B cell (primary cell): ENCODE measurements at regions not wholly inside any gene's neighbourhood (a gene's known extent, or its start where the extent isn't known, plus 50 kb on each side); places are given as distances from the start of the nearest gene placed in this dataset.

ENCODE experiments used
- ATAC-seq: fragments of 200-7000 bp; cut with Tn5 transposase; one replicate; pipeline ENCODE4 v1.10.0; 2021; ENCODE audit warnings: low read depth, mild to moderate bottlenecking, moderate number of reproducible peaks, moderate library complexity
- CTCF ChIA-PET: fragments of 350-600 bp; sonication (Branson Sonifier 250); formaldehyde crosslinking; loops from one replicate; lab custom pipeline; 2021; ENCODE audit warnings: antibody characterized with exemption, inconsistent platforms; lab: Charles Lee
- POLR2A ChIA-PET: fragments of 350-600 bp; sonication (Branson Sonifier 250); formaldehyde crosslinking; loops from one replicate; lab custom pipeline; 2021; ENCODE audit warnings: antibody characterized with exemption; lab: Charles Lee
- DNase-seq: peaks from one replicate; pipeline ENCODE4 v3.0.0; 2013
- H2AFZ ChIP-seq: 2 replicates; pipeline ENCODE4 v1.6.1; 2012; ENCODE audit warnings: mild to moderate bottlenecking, low read depth, low read length; ENCODE audit not compliant: insufficient read depth, poor library complexity, severe bottlenecking
- H3K27ac ChIP-seq, 2 donors: 1 replicate in 1 of 2; 2 replicates in 1 of 2; pipeline ENCODE4 v1.5.1; 2012 to 2013; ENCODE audit warnings: low read length in 2 of 2, mild to moderate bottlenecking in 2 of 2, moderate library complexity in 1 of 2
- H3K27me3 ChIP-seq, 4 experiments: fragments of 200-600 bp in 1 of 4; sonication (generic) in 1 of 4; replicated peaks in 1 of 4; 1 replicate in 2 of 4; 2 replicates in 2 of 4; pipeline versions ENCODE4 v1.6.1 to v1.7.0; 2013 to 2016; ENCODE audit warnings: low read length in 3 of 4, mild to moderate bottlenecking in 2 of 4, mixed read lengths in 1 of 4, moderate library complexity in 1 of 4; ENCODE audit not compliant: insufficient read depth in 4 of 4, control insufficient read depth in 3 of 4; ENCODE audit errors: control extremely low read depth in 1 of 4
- H3K36me3 ChIP-seq, 2 experiments: replicated peaks in 1 of 2; 1 replicate in 1 of 2; 2 replicates in 1 of 2; pipeline versions ENCODE4 v1.6.1 to v1.7.1; 2013; ENCODE audit warnings: low read length in 1 of 2; ENCODE audit not compliant: insufficient read depth in 2 of 2, control insufficient read depth in 1 of 2; ENCODE audit errors: control extremely low read depth in 1 of 2, extremely low read depth in 1 of 2
- H3K4me1 ChIP-seq, 2 donors: fragments of 200-600 bp in 1 of 2; sonication (generic) in 1 of 2; 1 replicate in 1 of 2; 2 replicates in 1 of 2; pipeline versions ENCODE4 v1.5.1 to v1.6.1; 2013 to 2017; ENCODE audit warnings: low read length in 2 of 2; ENCODE audit not compliant: control insufficient read depth in 2 of 2, insufficient read depth in 2 of 2
- H3K4me2 ChIP-seq: replicated peaks from 2 replicates; pipeline ENCODE3; 2012; ENCODE audit warnings: mild to moderate bottlenecking, low read depth, low read length; ENCODE audit not compliant: poor library complexity, severe bottlenecking
- H3K4me3 ChIP-seq, 5 experiments: fragments of 200-600 bp in 1 of 5; sonication (generic) in 1 of 5; 1 replicate in 3 of 5; 2 replicates in 2 of 5; pipeline versions ENCODE4 v1.5.1 to v1.7.0; 2011 to 2016; ENCODE audit warnings: low read length in 4 of 5, mild to moderate bottlenecking in 4 of 5, low read depth in 2 of 5, control low read depth in 1 of 5, moderate library complexity in 1 of 5; ENCODE audit not compliant: insufficient read depth in 1 of 5; ENCODE audit errors: control extremely low read depth in 1 of 5, extremely low read depth in 1 of 5
- H3K79me2 ChIP-seq: fragments of 200-600 bp; sonication (generic); one replicate; pipeline ENCODE4 v1.6.0; 2016; ENCODE audit warnings: low read length; ENCODE audit not compliant: control insufficient read depth, insufficient read depth
- H3K9ac ChIP-seq: fragments of 200-600 bp; sonication (generic); 2 replicates; pipeline ENCODE4 v1.6.1; 2017; ENCODE audit warnings: mild to moderate bottlenecking, low read length, moderate library complexity
- H3K9me3 ChIP-seq, 3 donors: one replicate each; pipeline versions ENCODE4 v1.6.1 to v1.7.1; 2013; ENCODE audit warnings: low read length in 2 of 3; ENCODE audit not compliant: control insufficient read depth in 2 of 3, insufficient read depth in 1 of 3; ENCODE audit errors: control extremely low read depth in 1 of 3
- H4K20me1 ChIP-seq: 2 replicates; pipeline ENCODE4 v1.6.0; 2012; ENCODE audit warnings: mild to moderate bottlenecking, low read length; ENCODE audit not compliant: insufficient read depth, control insufficient read depth, poor library complexity, severe bottlenecking
- H3K27ac Mint-ChIP-seq: one replicate; pipeline ENCODE4 v1.8.0; 2021; ENCODE audit warnings: mixed read lengths
- H3K27me3 Mint-ChIP-seq: one replicate; pipeline ENCODE4 v1.8.0; 2021; ENCODE audit warnings: mixed read lengths
- H3K4me1 Mint-ChIP-seq: one replicate; pipeline ENCODE4 v1.8.0; 2021; ENCODE audit warnings: mixed read lengths
- H3K4me3 Mint-ChIP-seq: one replicate; pipeline ENCODE4 v1.8.0; 2021; ENCODE audit warnings: mixed read lengths
- H3K9me3 Mint-ChIP-seq: one replicate; pipeline ENCODE4 v1.8.0; 2022; ENCODE audit warnings: mixed read lengths; ENCODE audit not compliant: insufficient read depth
- CTCF ChIP-seq: fragments of 200-600 bp; IDR thresholded peaks from one replicate; pipeline ENCODE4 v1.8.0; 2022; ENCODE audit warnings: antibody characterized with exemption, mild to moderate bottlenecking
- EZH2 ChIP-seq: IDR thresholded peaks from 2 replicates; pipeline ENCODE4 v1.6.1; 2012; ENCODE audit warnings: borderline replicate concordance, low read depth, mild to moderate bottlenecking, moderate library complexity, low read length; ENCODE audit not compliant: insufficient read depth, poor library complexity, severe bottlenecking
- WGBS: methylation state at CpG from one replicate; pipeline ENCODE4 v1.1.5; 2013; ENCODE audit warnings: missing lambda C conversion rate; ENCODE audit not compliant: insufficient coverage; 5-methylcytosine and 5-hydroxymethylcytosine counted together
- intact Hi-C: fragments of 100-400 bp; cut with micrococcal nuclease; formaldehyde crosslinking; loops from one replicate; pipeline ENCODE4 v1.10.0; 2022

GRCh38 chr1:56395776-56396175, 183.6 kb downstream of the PLPP3 start:
- Histone ChIP-seq H3K4me1 (peaks cover 5 to 6% of the 10 kb centered on the region in 2 donors), H3K4me3 (no peak overlapping the region), H3K9me3 (no peaks in the 10 kb centered on the region), H2AFZ (no peak overlapping the region), H3K9ac (no peak overlapping the region), H3K36me3 (no peaks in the 10 kb centered on the region), H4K20me1 (no peaks in the 10 kb centered on the region), H3K27me3 (no peaks in the 10 kb centered on the region), H3K27ac (no peak overlapping the region), H3K79me2 (no peaks in the 10 kb centered on the region), H3K4me2 (no peak overlapping the region)
- no peak overlapping the region for H3K4me3 Mint-ChIP-seq
- WGBS, result no CpG with 5 or more reads among the region's 2 CpGs
- TF ChIP-seq EZH2, result no peak
- ATAC-seq (no peak), DNase-seq (no peak)
- H3K9me3 Mint-ChIP-seq, result no peaks in the 10 kb centered on the region
- POLR2A ChIA-PET, result no interaction called here
- H3K27me3 Mint-ChIP-seq, result no peaks in the 10 kb centered on the region
- intact Hi-C loops, result no loop called here
- H3K4me1 Mint-ChIP-seq, result peaks cover 4% of the 10 kb centered on the region
- CTCF ChIA-PET, result interaction anchor here (1.7 kb wide), 1 partner anchor 15 kb away, joined by 4 read pairs; no protein-coding TSS in a partner anchor
- no peak overlapping the region for H3K27ac Mint-ChIP-seq

- Histone ChIP-seq H2AFZ (no peak overlapping the region), H4K20me1 (no peaks in the 10 kb centered on the region), H3K9me3 (no peaks in the 10 kb centered on the region), H3K79me2 (no peaks in the 10 kb centered on the region), H3K4me1 (no peaks in the 10 kb centered on the region), H3K4me2 (no peak overlapping the region), H3K4me3 (no peak overlapping the region), H3K27me3 (no peaks in the 10 kb centered on the region), H3K9ac (no peak overlapping the region), H3K27ac (no peak overlapping the region), H3K36me3 (no peaks in the 10 kb centered on the region)
- ChIA-PET CTCF (interaction anchor here (0.6 to 1.2 kb wide), 2 partner anchors 15 to 136 kb away, joined by 3 to 5 read pairs; no protein-coding TSS in a partner anchor), POLR2A (no interaction called here)
- no peaks in the 10 kb centered on the region for H3K27me3 Mint-ChIP-seq
- H3K4me3 Mint-ChIP-seq, result no peak overlapping the region
- ATAC-seq (no peak), DNase-seq (no peak)
- no peaks in the 10 kb centered on the region for H3K4me1 Mint-ChIP-seq
- 81% methylated on average over 6 of the region's 6 CpGs for WGBS
- TF ChIP-seq EZH2 (no peak), CTCF (no peak)
- H3K27ac Mint-ChIP-seq, result no peak overlapping the region
- H3K9me3 Mint-ChIP-seq, result no peaks in the 10 kb centered on the region
- intact Hi-C loops, result no loop called here
These were observed 185.1 kb downstream of the PLPP3 start for GRCh38 chr1:56394298-56394697.
